Astrocyte (in vitro differentiated cells and primary cell): ENCODE measurements at regions not wholly inside any gene's neighbourhood (a gene's known extent, or its start where the extent isn't known, plus 50 kb on each side); places are given as distances from the start of the nearest gene placed in this dataset.

Experiments
- DNase-seq: peaks from one replicate; pipeline ENCODE4 v3.0.0-alpha.2; 2010; ENCODE audit warnings: low read depth
- FAIRE-seq: peaks from 2 replicates; lab custom pipeline; 2011; peaks lifted over from hg19 to GRCh38; lab: Jason Lieb, UNC
- H2AFZ ChIP-seq: 2 replicates; pipeline ENCODE4 v1.6.0; 2012; ENCODE audit warnings: low read depth, low read length, inconsistent platforms
- H3K27ac ChIP-seq: 2 replicates; pipeline ENCODE4 v1.5.1; 2011; ENCODE audit warnings: low read depth, low read length, inconsistent platforms
- H3K27me3 ChIP-seq: 2 replicates; pipeline ENCODE4 v1.6.0; 2011; ENCODE audit warnings: low read length, inconsistent platforms; ENCODE audit not compliant: insufficient read depth
- H3K36me3 ChIP-seq: 2 replicates; pipeline ENCODE4 v1.5.1; 2011; ENCODE audit warnings: low read length, inconsistent platforms; ENCODE audit not compliant: insufficient read depth
- H3K4me1 ChIP-seq: 2 replicates; pipeline ENCODE4 v1.5.1; 2011; ENCODE audit warnings: low read length, inconsistent platforms; ENCODE audit not compliant: insufficient read depth
- H3K4me2 ChIP-seq: 2 replicates; pipeline ENCODE4 v1.6.0; 2012; ENCODE audit warnings: low read length, inconsistent platforms
- H3K4me3 ChIP-seq: 2 replicates; pipeline ENCODE4 v1.5.1; 2011; ENCODE audit warnings: low read depth, mild to moderate bottlenecking, low read length, inconsistent platforms; ENCODE audit not compliant: insufficient read depth
- H3K79me2 ChIP-seq: 2 replicates; pipeline ENCODE4 v1.6.0; 2012; ENCODE audit warnings: mild to moderate bottlenecking, low read length, inconsistent platforms; ENCODE audit not compliant: insufficient read depth
- H3K9ac ChIP-seq: 2 replicates; pipeline ENCODE4 v1.6.0; 2012; ENCODE audit warnings: mild to moderate bottlenecking, low read length, inconsistent platforms
- H3K9me3 ChIP-seq: 2 replicates; pipeline ENCODE4 v1.5.1; 2012; ENCODE audit warnings: low read depth, mild to moderate bottlenecking, low read length, inconsistent platforms; ENCODE audit not compliant: insufficient read depth
- H4K20me1 ChIP-seq: 2 replicates; pipeline ENCODE4 v1.6.0; 2012; ENCODE audit warnings: low read length, inconsistent platforms; ENCODE audit not compliant: insufficient read depth
- H3K27ac Mint-ChIP-seq: one replicate; pipeline ENCODE4 v1.8.0; 2021; ENCODE audit warnings: mild to moderate bottlenecking, mixed read lengths; ENCODE audit not compliant: unreplicated experiment
- H3K27me3 Mint-ChIP-seq: one replicate; pipeline ENCODE4 v1.8.0; 2021; ENCODE audit warnings: low read depth, mixed read lengths; ENCODE audit not compliant: unreplicated experiment
- H3K36me3 Mint-ChIP-seq: one replicate; pipeline ENCODE4 v1.8.0; 2021; ENCODE audit warnings: low read depth, mixed read lengths; ENCODE audit not compliant: unreplicated experiment
- H3K4me1 Mint-ChIP-seq: one replicate; pipeline ENCODE4 v1.8.0; 2021; ENCODE audit warnings: low read depth, mixed read lengths; ENCODE audit not compliant: unreplicated experiment
- H3K4me3 Mint-ChIP-seq: one replicate; pipeline ENCODE4 v1.8.0; 2021; ENCODE audit warnings: mild to moderate bottlenecking, moderate library complexity, mixed read lengths; ENCODE audit not compliant: unreplicated experiment
- H3K9me3 Mint-ChIP-seq: one replicate; pipeline ENCODE4 v1.8.0; 2021; ENCODE audit warnings: mild to moderate bottlenecking, mixed read lengths; ENCODE audit not compliant: unreplicated experiment
- CTCF ChIP-seq: IDR thresholded peaks from 2 replicates; pipeline ENCODE4 v1.5.1; 2011; ENCODE audit warnings: low read depth, mild to moderate bottlenecking, inconsistent platforms, low read length, moderate library complexity; ENCODE audit not compliant: insufficient read depth
- EZH2 ChIP-seq: IDR thresholded peaks from 2 replicates; pipeline ENCODE4 v1.6.1; 2012; ENCODE audit warnings: mild to moderate bottlenecking, low read length, inconsistent platforms; ENCODE audit not compliant: insufficient read depth

- H3K36me3 ChIP-seq = no peaks in the 10 kb centered on the region
- peak; percentile 87 for DNase-seq
- peak overlapping the region; percentile 69 for H3K27ac Mint-ChIP-seq
- no peak overlapping the region for H3K4me3 ChIP-seq
- H3K4me2 ChIP-seq = no peak overlapping the region
- H4K20me1 ChIP-seq = no peaks in the 10 kb centered on the region
- no peak for FAIRE-seq
- H3K36me3 Mint-ChIP-seq = peaks cover 2% of the 10 kb centered on the region
- peaks cover 16% of the 10 kb centered on the region for H3K4me1 ChIP-seq
- H2AFZ ChIP-seq = no peak overlapping the region
- H3K27ac ChIP-seq = no peak overlapping the region
- H3K9ac ChIP-seq = no peak overlapping the region
- H3K79me2 ChIP-seq = no peaks in the 10 kb centered on the region
- no peak overlapping the region for H3K4me3 Mint-ChIP-seq
- peaks cover 9% of the 10 kb centered on the region for H3K9me3 Mint-ChIP-seq
- peaks cover 15% of the 10 kb centered on the region for H3K9me3 ChIP-seq
- H3K4me1 Mint-ChIP-seq = peaks cover 19% of the 10 kb centered on the region
- H3K27me3 Mint-ChIP-seq = peaks cover 6% of the 10 kb centered on the region
- no peaks in the 10 kb centered on the region for H3K27me3 ChIP-seq
- TF ChIP-seq CTCF = no peak
- no peak for TF ChIP-seq EZH2
Measured at GRCh38 chr6:44016131-44016870, 111.0 kb downstream of the MRPL14 start.

- H3K27ac ChIP-seq = peak overlapping the region; percentile 88
- FAIRE-seq = peak; percentile 93
- H3K36me3 Mint-ChIP-seq = no peaks in the 10 kb centered on the region
- TF ChIP-seq CTCF = no peak
- no peak for TF ChIP-seq EZH2
- peak; percentile 98 for DNase-seq
- H3K27ac Mint-ChIP-seq = peak overlapping the region; percentile 74
- H3K4me3 ChIP-seq = no peak overlapping the region
- H3K27me3 ChIP-seq = no peaks in the 10 kb centered on the region
- H3K4me3 Mint-ChIP-seq = no peak overlapping the region
- no peaks in the 10 kb centered on the region for H3K79me2 ChIP-seq
- H2AFZ ChIP-seq = no peak overlapping the region
- peaks cover 6% of the 10 kb centered on the region for H3K9me3 Mint-ChIP-seq
- peaks cover 32% of the 10 kb centered on the region for H3K4me1 ChIP-seq
- no peaks in the 10 kb centered on the region for H4K20me1 ChIP-seq
- H3K4me2 ChIP-seq = peak overlapping the region; percentile 80
- H3K36me3 ChIP-seq = no peaks in the 10 kb centered on the region
- H3K4me1 Mint-ChIP-seq = peaks cover 28% of the 10 kb centered on the region
- peak overlapping the region; percentile 70 for H3K9ac ChIP-seq
- H3K9me3 ChIP-seq = peaks cover 15% of the 10 kb centered on the region
- H3K27me3 Mint-ChIP-seq = peaks cover 2% of the 10 kb centered on the region
Measured at GRCh38 chr6:44012078-44012493, 115.2 kb downstream of the MRPL14 start.

GRCh38 chr6:44011350-44011920, 115.8 kb downstream of the MRPL14 start:
- TF ChIP-seq CTCF (no peak), EZH2 (no peak)
- DNase-seq = peak; percentile 56
- Histone ChIP-seq H3K9ac (peak overlapping the region; percentile 70), H3K4me1 (peaks cover 36% of the 10 kb centered on the region), H4K20me1 (no peaks in the 10 kb centered on the region), H3K27me3 (no peaks in the 10 kb centered on the region), H3K79me2 (no peaks in the 10 kb centered on the region), H3K4me3 (peak overlapping the region; percentile 26), H2AFZ (no peak overlapping the region), H3K27ac (peak overlapping the region; percentile 88), H3K36me3 (no peaks in the 10 kb centered on the region), H3K4me2 (peak overlapping the region; percentile 80), H3K9me3 (peaks cover 15% of the 10 kb centered on the region)
- Mint-ChIP-seq H3K27me3 (peaks cover 2% of the 10 kb centered on the region), H3K36me3 (no peaks in the 10 kb centered on the region), H3K9me3 (peaks cover 3% of the 10 kb centered on the region), H3K27ac (peak overlapping the region; percentile 62), H3K4me1 (peaks cover 29% of the 10 kb centered on the region), H3K4me3 (no peak overlapping the region)
- FAIRE-seq = no peak
